ENCODE measurements at regions not wholly inside any gene's neighbourhood (a gene's known extent, or its start where the extent isn't known, plus 50 kb on each side); places are given as distances from the start of the nearest gene placed in this dataset.

DNA sequence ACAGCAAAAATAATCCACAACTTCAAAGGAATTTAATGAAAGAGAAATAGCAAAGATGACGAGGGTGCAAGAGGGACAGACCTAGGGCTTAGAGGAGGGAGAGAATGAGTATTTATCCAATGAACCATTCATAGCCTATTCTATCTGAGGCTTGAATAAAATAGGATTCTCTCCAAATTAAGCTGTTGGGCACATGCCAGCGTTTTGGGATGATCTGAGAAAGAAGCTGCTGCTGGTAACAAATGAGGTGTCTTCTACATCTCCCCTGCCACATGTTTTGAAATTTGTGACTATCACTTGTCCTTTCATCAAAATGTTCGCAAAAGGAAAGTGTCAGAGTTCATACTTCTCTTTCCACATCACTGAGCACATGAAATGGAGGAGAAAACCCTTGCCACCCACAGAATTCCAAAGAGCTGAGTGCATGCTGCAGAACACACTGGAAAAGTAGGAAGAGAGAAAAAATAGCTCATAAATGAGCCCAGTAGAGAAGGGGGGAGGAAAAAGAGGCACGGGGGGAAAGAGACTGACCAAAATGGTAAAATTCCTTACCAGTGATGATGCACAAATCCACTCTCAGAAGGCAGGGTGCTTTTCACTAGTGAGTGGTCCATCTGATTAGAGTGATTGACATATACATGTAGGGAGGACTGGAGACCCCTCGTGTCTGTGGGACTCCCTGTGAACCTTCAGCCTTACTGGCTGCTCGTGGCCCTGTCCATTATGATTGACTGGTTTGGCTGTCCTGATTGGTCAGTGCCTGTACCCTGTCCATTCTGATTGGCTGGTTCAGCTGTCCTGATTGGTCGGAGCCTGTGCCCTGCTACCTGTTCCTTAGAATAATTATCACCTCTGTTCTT is 180.5 kb downstream of the OGFRL1 start:
- TF ChIP-seq POLR2AphosphoS5 (IDR thresholded peaks at IDR 0.05; ENCODE audit: insufficient read depth, low read depth, low read length) = no peak
- TF ChIP-seq, protein P1, sequence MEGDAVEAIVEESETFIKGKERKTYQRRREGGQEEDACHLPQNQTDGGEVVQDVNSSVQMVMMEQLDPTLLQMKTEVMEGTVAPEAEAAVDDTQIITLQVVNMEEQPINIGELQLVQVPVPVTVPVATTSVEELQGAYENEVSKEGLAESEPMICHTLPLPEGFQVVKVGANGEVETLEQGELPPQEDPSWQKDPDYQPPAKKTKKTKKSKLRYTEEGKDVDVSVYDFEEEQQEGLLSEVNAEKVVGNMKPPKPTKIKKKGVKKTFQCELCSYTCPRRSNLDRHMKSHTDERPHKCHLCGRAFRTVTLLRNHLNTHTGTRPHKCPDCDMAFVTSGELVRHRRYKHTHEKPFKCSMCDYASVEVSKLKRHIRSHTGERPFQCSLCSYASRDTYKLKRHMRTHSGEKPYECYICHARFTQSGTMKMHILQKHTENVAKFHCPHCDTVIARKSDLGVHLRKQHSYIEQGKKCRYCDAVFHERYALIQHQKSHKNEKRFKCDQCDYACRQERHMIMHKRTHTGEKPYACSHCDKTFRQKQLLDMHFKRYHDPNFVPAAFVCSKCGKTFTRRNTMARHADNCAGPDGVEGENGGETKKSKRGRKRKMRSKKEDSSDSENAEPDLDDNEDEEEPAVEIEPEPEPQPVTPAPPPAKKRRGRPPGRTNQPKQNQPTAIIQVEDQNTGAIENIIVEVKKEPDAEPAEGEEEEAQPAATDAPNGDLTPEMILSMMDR (IDR thresholded peaks at IDR 0.05; ENCODE audit: extremely low read depth in 1 of 2, insufficient read depth in 1 of 2, low read depth in 1 of 2, low read length in 2 of 2) = no peak
- no peak for TF ChIP-seq EZH2 (IDR thresholded peaks at IDR 0.05; ENCODE audit: borderline replicate concordance, low read depth, low read length, severe bottlenecking)
- TF ChIP-seq, protein P2, sequence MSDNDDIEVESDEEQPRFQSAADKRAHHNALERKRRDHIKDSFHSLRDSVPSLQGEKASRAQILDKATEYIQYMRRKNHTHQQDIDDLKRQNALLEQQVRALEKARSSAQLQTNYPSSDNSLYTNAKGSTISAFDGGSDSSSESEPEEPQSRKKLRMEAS (IDR thresholded peaks at IDR 0.05; ENCODE audit: insufficient read depth, insufficient read length) = no peak
- TF ChIP-seq MYC (IDR thresholded peaks at IDR 0.05; ENCODE audit: low read depth, low read length) = no peak
- no peak for TF ChIP-seq POLR2A (IDR thresholded peaks at IDR 0.05; ENCODE audit: low read depth, low read length)
- no peak for TF ChIP-seq JUN (IDR thresholded peaks at IDR 0.05; ENCODE audit: borderline replicate concordance, insufficient read depth, insufficient read length, low read depth)
- no peak for TF ChIP-seq FOS (IDR thresholded peaks at IDR 0.05; ENCODE audit: borderline replicate concordance, insufficient read depth, low read length)
- no peak for TF ChIP-seq GATA2 (IDR thresholded peaks at IDR 0.05; ENCODE audit: insufficient read depth, insufficient read length, low read depth, low read length)
